ENCODE measurements at regions not wholly inside any gene's neighbourhood (a gene's known extent, or its start where the extent isn't known, plus 50 kb on each side); places are given as distances from the start of the nearest gene placed in this dataset.

DNA sequence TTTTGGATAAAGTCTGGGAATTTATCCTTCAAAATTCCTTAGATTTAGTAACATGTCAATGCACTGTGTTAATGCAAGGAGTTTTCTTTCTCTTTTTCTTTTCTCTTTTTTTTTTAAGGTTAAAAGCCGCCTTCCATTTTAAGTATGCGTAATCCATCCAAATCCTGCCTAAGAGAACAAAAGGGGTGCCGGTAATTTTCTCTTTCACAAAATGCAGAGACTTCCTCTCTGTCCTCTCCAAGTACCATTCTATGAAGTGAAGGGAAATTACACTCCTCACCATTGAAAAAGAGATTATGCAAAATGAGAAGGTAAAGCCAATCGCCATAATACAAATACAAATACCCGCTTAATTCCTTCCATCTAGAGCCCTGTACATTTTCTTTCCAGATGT, 273.8 kb downstream of the BLID start:
- no peak for DNase-seq

DNA sequence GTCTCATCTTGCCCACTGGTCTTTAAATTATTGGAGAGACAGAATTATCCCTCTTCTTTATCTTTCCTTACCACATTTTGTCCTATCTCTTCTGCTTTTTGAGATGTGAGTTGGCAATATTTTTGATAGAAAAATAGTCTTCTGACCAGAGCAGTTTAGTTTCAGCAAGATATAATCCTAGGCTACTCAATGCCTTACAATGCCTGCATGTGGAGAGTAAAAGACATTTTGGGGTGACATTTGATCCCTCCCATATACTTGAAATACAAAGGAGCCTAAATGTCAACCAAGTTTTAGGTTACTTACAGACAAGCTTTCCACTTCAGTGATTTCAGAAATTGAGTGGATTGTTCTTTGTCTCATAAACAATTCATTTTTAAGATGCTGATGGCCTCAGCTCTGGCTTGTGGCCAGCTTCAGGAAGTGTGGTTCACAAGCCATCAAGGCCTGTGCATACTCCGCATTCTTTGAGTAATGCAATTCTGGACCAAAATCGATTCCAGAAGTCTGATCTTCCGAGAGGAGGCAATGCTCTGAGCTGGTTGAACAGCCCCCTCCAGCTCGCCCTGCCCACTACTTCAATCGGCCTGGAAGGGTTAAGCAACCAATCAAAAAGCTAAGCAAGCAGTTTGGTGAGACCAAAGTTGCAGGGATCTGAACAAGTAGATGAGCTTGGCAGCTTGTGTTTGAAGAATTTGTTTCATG, 274.4 kb downstream of the BLID start:
- no peak for DNase-seq

DNA sequence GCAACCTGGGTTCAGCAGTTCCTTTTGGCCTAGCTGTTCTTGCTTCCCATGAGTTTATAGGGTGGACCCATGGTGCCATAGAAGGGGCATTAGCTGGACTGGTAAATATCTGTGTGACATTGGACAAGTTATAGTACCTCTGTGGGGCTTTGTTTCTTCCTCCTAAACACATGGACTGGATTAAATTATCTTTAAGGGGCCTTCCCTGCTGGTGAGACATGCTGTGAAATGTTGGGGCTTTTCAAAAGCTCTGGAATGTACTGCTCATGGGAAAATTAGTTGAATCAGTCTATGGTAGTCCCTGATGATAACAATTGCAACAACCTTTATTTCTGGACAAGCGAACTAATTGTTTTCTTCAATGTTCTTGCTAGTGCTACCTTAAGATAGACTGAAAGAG, 276.2 kb downstream of the BLID start:
- DNase-seq: no peak

DNA sequence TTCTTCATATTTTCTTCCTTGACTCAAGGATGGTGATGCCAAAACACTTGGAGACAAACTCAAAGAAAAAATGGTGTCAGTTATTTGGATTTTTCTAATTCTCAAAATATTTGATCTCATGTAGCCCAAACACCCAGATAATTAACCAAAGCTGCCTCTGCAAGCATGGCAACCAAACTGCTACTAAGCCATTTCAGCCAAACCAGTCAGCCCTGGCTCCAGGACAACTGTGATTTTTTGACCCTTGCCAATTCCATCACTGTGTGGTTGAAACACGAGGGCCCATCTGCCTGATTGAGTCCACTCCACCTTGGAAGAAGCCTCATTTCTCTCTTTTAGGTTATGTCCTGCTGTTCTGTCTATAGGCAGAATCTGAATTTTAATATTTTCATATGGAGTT, 277.4 kb downstream of the BLID start:
- no peak for DNase-seq

DNA sequence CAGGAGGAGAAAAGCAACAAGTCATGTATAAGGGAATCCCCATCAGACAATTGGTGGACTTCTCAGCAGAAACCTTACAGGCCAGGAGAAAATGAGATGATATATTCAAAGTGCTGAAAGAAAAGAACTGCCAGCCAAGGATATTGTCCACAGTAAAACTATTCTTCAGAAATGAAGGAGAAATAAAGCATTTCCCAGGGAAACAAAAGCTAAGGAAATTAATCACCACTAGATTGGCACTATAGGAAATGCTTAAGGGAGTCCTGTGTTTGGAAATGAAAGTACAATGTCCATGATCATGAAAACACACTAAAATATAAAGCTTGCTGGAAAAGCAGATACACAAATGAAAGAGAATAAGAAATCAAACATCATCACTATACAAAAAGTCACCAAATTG, 282.0 kb downstream of the BLID start:
- no peak for DNase-seq

DNA sequence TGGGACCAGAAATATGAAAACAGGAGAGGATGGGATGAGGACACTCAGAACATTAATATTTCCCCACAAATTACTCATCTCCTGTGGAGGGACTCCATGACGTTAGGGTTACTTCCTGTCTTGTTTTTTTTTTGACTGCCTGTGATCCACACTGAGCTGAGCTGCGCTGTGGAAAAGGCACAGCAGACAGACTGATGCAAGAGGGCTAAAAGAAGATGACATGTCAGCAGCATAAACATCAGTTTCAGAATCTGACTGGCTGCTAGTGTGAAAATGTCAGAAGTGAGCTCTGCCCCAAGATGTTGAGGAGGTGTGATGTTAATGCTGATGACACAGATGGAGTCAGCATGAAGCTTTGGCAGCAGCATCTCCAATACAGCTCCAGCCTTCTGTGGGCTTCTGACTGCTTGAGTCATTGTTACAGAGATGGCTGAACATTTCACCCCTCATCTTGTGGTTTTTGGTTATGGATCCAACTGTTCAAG, 286.8 kb downstream of the BLID start:
- peak; percentile 84 for DNase-seq

DNA sequence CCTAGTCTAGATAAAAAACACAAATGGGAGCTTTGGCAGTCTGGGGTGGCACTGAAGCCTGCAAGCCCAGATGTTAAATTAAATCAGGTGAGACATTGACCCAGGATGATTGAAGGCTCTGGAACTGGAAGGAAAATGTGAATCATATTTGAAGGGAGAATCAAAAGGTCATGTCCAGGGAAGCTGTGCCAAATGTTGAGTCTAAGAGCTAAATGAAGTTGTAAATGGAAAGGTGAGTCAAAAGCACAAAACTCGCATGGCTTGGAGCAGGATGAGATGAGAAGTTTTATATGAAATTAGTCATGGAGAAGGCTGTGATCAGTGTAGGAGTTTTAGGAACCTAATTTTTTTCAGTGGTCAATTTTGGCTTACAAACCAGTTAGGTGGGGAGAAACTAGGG, 301.1 kb downstream of the BLID start:
- DNase-seq: no peak

DNA sequence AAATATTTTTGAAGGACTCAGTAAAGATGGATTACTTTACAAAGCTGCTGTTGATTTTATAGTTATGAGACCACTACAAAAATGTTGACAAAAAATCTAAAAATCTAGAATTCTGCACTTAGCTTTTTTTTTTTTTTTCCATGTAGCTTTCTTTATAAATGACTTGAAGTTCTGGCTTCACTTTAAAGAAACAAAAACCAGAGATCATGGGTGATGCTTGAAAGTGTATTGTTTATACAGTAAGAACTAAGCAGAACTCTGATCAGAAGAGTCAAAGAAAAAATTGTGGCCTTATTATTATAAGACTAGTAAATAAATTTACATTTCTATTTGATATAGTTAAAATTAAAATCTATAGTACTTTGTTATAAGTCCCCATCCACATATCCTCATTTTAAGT, 301.7 kb downstream of the BLID start:
- DNase-seq: no peak

DNA sequence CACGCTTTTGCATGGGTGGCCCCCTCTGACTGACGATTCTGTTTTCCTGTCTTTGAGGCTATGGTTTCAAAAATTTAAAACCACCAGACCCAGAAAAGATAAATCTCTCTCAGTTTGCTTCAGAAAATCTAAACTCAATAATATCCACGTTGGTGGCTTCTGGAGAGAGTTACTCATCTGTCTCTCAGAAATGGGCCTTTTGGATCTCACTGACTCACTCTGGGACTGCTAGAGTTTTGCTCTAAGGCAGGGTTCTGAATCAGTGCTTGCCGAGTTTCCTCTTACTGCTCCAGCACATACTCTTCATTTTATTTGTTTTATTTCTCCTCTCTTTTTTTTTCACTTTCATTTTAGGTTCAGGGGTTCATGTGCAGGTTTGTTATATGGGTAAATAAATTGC, 305.7 kb downstream of the BLID start:
- DNase-seq: no peak

DNA sequence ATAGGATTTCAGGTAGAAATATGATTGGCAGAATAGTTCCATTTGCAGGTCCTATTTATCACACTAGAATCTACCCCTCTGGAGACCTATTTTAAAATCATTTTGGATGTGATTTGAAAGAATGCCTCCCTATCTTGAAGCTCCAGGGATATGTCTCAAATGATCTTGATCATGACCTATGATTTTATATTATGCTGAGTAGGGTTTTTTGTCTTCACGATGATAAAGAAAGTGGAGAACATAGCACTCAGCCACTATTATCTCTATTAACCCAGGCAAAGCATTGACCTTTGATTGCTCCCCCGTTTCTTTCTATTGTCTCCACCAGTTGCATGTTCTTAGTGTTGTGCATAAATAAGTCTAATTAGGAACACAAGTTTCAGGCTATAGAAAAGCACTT, 307.9 kb downstream of the BLID start:
- no peak for DNase-seq

DNA sequence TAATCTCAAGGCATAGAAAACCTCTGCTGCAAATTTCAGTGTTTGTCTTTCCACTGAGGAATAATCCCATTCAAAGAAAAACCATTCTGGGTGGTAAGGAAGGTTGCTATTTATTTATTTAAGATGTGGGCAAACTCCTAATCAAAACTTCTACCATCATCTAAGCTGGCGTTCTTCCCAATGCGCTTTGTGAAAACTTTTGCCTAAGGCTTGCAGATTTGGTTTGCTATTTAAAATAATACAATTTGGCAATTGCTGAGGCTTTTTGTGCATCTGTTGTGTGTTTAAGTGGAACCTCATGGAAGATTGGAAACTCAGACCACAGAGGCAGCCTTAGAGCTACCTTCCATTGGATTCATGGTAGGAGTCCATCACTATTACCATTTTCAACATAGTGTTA, 309.0 kb downstream of the BLID start:
- no peak for DNase-seq

DNA sequence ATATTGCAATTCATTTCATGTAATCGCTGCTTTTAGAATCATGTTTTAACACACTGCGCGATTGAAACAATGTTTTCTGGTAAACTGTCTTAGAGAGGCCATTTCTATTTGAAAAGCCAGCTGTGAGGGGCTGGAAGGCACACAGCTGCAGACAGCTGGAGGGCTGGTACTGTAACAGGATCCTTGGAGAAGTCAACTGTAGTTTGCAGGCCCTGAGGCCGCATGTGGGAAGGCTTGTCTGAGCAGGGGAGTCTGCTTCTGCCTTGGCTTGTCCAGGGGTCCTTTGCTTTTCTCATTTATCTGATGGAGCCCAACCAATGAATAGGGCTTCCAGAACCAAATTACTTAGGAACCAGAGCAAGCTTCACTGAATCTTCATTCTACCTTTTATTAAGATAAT, 313.5 kb downstream of the BLID start:
- no peak for DNase-seq

DNA sequence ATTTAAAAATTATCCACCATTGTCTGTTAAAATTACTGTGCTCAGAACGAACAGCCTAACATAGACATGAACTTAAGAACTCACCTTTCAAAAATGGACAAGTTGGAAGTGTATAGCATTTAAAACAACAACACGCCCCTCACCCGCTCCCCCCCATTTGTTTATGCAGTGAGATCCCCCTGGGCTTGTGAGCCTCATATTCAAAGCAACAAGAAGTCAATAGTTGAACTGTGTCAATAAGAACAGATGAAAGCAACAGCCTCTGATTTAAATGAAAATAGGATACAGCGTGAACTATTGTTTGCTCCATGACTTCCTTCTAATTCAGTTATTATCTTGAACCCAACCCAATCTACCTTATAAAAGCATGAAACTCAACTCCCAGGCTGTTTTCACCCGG, 314.2 kb downstream of the BLID start:
- no peak for DNase-seq

DNA sequence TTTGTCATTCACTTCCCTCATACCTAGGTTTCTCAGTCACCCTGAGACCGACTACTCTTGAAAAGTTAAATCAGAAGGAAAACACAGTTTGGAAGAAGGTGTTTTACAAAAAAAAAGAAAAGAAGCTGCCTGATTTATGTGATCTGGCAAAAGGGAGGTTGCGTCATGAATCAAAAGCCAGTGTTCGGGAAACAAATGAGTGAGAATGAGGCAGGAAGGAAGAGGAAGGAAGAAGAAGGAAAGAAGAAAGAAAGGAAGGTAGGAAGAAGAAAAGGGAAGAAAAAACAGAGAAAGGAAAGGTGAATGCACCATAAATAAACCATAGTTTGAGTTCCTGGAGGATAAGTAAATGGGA, 314.6 kb downstream of the BLID start:
- DNase-seq: no peak

DNA sequence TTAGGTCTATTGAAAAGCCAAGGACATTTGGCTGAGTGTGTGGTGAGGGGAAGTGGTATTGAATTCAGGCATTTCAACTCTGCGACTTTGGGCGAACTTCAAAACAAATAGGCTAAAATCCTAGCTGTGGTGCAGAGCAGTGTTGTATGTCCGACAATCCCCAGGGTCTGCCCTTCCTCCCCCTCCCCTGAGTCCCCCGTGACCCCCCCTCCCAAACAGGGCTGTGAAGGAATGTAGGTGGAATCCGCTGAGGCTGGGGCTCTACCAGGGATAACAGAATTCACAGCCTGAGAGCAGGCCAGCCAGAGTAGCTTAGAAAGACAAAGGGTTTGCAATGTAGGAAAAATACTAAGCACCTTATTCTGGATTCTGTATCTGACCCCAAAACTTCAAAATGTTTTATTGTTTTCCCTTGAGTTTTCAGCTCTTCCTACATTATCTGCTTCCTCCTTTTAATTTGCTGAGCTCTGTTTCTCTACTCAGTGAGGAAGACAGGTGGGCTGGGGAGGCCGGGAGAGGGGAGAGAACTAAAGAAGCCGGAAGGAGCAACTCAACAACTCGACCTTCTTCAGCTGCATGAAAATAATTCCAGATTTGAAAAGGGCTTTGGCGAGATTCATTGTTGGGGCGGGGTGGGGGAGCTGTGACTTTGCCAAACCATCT, 315.2 kb downstream of the BLID start:
- no peak for DNase-seq

DNA sequence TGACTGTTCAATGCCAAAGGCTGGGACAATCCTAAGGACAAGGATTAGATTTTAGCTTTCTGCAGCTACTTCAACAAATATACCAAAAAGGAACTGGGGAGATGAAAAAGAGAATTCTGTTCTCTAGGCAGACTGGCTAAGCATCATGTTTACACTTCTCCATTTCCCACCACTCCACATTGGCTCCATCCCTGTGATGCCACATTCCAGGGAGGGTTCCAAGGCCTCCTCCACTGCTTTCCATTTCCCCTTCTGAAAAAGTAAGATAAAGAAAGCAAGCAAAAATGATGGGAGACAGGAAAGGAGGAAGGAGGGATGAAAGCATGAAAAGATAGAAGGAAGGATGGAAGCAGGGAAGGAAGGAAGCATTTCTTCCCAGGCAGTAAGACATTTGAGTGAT, 315.8 kb downstream of the BLID start:
- DNase-seq: no peak

DNA sequence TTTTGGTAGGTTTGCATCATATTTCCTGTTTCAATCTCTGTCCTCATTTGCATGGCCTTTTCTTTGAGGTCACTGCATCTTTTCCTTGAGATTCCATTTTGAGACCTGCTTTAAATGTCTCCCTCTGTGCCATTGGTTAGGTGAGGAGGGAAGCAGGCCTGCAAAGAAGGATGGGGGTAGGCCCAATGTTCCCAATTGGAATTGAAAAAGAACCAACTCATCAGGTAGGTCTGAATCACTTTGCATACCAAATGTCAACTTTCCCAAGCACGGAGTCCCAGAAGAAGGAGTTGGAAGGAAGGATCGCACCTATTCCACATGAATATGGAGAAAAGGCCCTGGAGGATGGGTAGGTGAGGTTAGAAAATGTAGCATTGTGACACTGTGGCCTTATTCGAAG, 318.5 kb downstream of the BLID start:
- DNase-seq: no peak

DNA sequence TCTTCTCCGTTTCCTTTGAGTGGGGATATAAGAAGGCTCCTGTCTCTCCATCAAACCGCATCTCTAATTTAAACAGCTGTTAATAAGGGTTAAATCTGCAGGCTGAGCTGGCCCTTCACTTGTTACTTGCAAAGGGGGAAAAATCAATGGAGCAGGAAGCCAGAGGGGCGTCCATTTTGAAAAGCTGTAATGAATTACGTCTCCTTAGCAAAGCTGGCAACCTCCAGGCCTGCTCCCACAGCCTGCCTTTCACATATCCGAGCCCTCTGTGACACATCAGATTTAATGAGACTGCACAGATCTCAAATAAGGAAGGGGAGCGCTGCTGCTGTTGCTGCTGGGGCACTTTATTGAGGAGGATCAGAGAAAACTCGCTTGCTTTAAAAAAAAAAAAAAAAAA, 320.8 kb downstream of the BLID start:
- DNase-seq: no peak

DNA sequence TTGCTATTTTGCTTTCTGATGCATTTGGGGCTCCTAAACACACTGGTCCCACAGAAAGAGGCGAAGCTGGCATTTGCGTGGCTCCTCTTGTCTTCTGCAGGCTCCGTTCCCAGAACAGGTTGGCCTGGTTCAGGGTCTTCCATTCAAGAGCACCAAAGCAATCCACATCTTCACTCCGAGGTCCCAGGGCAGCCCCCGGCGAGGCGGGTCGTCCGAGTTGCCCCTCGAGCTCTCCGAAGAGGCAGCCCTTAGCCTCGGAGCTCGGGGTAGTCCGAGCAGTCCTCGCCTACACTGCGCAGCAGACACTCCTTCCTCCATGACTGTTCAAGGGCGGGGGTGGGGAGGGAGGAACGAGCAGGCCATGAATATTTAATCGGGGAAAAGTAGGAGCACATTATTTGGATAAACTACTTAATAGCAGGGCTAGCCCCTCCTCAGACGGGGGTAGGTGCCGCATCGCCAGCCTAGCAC, 321.3 kb downstream of the BLID start:
- DNase-seq: no peak

DNA sequence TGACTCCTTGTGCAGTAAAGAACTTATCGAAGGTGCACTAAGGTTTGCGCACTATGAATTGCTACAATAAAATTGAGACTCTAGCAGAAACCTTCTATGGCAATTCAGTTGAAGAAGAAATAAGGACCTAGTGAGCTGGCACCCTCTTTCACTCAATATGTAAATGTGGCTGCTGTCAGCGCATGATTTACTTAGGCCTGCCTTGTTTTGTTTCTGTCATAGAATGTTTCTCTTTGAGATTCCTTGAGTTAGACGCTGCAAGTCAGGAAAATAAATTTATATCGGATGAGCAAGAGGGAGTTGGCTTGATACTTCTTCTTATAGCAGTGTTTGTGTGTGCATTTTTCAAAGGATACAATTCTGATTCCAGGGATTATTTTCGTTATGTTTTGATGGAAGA, 322.1 kb downstream of the BLID start:
- no peak for DNase-seq

DNA sequence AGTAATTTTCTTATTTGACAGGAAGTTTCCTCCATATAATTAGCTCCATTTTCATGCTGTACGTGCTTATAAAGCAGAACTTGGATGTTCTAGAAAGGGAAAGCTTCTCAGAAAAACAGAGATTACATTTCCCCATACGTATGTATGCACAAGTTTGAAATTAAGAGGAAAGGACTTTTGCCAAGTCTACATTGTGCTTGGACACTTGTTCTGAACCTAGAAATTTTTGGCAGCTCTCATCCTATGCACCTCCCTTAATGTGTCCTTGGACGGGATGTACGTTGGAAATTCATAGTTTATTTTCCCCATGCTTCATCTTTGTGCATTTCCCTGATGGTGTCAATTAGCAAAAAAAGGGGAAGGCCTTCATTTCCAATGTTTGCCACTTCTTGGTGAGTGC, 322.7 kb downstream of the BLID start:
- DNase-seq: peak; percentile 2

DNA sequence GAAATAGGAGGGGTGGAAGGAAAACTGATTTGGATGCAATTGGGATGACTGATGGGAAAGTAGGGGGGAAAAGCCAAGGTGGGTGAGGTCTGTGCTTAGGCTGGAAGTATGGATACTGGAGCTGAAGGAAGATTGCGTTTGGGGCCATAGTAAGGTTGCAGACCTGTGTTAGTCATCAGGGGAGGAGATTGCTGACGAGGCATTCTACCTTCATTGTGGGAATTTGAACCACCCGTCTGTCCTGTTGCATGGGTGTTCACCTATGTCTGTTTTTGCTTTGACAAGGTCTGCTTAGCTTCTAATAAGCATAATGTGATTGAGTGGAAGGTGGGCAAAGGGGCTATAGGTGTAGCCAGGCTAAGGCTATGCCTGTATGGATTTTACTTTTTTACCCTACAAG, 323.8 kb downstream of the BLID start:
- no peak for DNase-seq

DNA sequence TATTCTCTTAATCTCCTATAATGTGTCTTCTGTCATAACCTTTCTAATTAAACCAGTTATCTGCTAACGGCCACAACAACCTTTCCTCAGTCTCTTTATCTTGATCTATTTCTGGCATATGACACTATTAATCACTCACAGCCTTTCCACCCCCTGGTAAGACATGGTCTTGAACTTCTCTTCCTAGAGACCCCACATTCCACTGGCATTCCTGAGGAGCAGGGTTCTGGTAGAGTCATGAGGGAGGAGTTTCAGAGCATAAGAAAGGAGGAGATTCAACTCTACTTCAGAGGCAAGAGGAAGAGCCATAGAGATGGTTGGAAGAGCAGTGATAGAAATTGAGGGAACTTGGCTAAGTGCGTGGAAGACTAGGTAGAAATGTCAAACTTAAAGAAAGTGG, 325.6 kb downstream of the BLID start:
- DNase-seq: no peak

DNA sequence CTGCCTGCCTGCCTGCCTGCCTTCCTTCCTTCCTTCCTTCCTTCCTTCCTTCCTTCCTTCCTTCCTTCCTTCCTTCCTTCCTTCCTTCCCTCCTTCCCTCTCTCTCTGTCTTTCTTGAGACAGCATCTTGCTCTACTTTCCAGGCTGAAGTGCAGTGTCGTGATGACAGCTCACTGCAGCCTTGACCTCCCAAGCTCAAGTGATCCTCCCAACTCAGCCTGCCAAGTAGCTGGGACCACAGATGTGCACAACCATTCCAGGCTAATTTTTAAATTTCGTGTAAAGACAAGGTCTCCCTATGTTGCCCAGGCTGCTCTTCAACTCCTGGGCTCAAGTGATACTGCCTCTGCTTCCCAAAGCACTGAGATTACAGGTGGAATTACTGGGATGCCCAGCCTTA, 328.2 kb upstream of the SORL1-AS1 start:
- DNase-seq: no peak

DNA sequence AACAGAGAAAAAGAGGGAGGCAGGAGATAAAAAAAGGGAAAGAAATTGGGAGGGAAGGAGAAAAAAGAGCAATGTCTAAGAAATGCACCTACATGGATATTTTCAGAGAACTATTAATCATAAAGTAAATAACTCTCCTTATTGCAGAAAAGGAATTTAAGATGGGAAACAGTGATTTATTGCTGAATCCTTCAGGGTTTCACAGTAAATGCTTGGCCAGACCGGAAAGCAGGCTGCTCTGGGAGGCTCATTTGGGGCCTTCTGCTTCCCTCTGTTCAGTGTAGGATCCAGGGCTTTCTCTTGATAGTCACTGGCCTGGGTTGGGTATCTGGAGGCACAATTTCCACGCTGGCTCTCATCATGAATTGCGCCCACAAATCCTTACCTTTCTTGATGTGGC, 324.3 kb upstream of the SORL1-AS1 start:
- no peak for DNase-seq

All from suppressor macrophage treated with lipopolysaccharide for 4 hours (primary cell).